Stimulated activated memory B cell treated with anti-CD40 and anti-IgM and Interleukin-4, amounts not matched to agents 10 μg/mL and 1 μg/mL and 100 μg/mL, for 72 hours (primary cell): ENCODE measurements at regions not wholly inside any gene's neighbourhood (a gene's known extent, or its start where the extent isn't known, plus 50 kb on each side); places are given as distances from the start of the nearest gene placed in this dataset.

ENCODE experiments used
- ATAC-seq: fragments of 150-1000 bp; cut with Tn5 transposase; 2 replicates; pipeline ENCODE4 v1.10.0; 2021
- H3K27ac Mint-ChIP-seq: one replicate; pipeline ENCODE4 v1.8.0; 2022; ENCODE audit warnings: mild to moderate bottlenecking, mixed read lengths
- H3K27me3 Mint-ChIP-seq: one replicate; pipeline ENCODE4 v1.8.0; 2022; ENCODE audit warnings: mixed read lengths
- H3K36me3 Mint-ChIP-seq: one replicate; pipeline ENCODE4 v1.8.0; 2022; ENCODE audit warnings: mixed read lengths
- H3K4me1 Mint-ChIP-seq: one replicate; pipeline ENCODE4 v1.8.0; 2022; ENCODE audit warnings: mixed read lengths
- H3K4me3 Mint-ChIP-seq: one replicate; pipeline ENCODE4 v1.8.0; 2022; ENCODE audit warnings: mild to moderate bottlenecking, moderate library complexity, mixed read lengths
- H3K9me3 Mint-ChIP-seq: one replicate; pipeline ENCODE4 v1.8.0; 2022; ENCODE audit warnings: mixed read lengths

DNA sequence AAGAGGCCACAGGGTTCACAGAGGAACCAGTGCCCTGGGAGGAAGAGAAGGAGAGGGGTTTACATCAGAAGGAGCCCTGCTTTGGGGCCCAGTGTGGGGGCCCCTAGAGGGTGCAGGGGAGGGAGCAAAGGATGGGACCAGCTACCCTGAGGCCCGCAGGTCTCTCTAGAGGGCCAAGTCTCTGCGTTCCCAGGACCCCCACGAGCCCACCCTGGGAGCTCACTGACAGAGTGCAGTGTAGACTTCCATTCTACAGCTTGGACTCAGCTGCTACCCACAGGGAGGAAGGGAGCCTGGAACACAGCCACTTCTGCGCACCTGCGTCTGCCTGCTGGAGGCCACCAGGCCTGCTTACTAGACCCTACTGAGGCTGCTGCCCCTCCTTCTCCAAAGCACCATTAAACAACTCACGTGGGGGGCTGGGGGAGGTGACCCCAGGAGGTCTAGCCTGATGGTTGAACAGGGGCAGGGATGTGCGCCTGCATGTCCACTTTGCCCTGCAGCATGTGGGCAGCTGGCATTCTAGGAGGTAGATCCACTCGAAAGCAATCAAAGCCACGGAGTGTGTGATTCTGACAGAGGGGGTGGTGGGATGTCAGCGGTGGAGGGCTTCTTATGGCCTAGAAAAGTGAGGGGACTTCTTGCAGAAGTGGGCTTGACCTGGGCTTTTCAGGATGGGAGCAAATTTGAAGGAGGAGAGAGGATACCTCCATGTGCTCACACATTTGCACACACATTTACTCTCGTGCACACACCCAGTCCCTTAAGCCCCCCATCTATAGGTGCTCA, 90.2 kb downstream of the ZFP36L2 start:
- peaks cover 79% of the 10 kb centered on the region for H3K4me1 Mint-ChIP-seq
- no peak for ATAC-seq
- no peaks in the 10 kb centered on the region for H3K9me3 Mint-ChIP-seq
- H3K27me3 Mint-ChIP-seq = no peaks in the 10 kb centered on the region
- H3K27ac Mint-ChIP-seq = peak overlapping the region; percentile 93
- no peak overlapping the region for H3K4me3 Mint-ChIP-seq
- no peaks in the 10 kb centered on the region for H3K36me3 Mint-ChIP-seq

DNA sequence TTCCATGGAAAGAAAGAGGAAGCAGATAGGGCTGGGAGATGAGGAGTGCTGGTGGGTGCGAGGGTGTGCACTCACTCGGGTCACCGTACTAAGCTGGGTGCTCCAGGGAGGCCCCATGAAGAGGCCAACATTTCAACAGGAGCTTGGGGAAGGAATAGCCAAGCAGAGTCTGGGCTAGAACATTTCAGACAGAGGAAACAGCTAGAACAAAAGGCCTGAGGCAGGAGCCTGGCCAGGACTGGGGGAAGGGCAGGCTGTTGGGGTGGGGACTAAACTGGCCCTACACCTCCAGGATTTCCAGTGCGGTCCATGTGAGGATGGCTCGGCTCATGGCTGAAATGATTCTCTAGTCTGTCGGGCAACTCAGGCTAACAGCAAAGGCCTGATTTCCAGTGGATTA, 90.8 kb downstream of the ZFP36L2 start:
- ATAC-seq = no peak
- Mint-ChIP-seq H3K36me3 (no peaks in the 10 kb centered on the region), H3K4me1 (peaks cover 85% of the 10 kb centered on the region), H3K27me3 (no peaks in the 10 kb centered on the region), H3K27ac (peak overlapping the region; percentile 93), H3K4me3 (no peak overlapping the region), H3K9me3 (no peaks in the 10 kb centered on the region)

DNA sequence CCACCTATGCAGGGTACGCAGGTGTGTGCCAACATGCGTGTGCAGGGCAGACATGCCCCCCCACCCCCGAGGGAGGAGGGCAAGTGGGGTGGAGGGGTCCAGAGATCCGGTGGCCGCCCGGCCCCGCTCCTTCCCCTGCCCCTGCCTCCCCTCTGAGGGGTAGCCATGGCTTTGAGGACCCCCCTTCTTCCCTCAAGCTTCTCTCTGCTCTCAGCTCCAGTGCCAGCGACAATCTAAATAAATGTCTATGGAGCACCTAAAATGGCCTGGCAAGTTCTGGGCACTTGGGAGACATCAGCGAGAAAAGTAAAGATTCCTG, 91.9 kb downstream of the ZFP36L2 start:
- peak overlapping the region; percentile 93 for H3K27ac Mint-ChIP-seq
- ATAC-seq = no peak
- H3K36me3 Mint-ChIP-seq = no peaks in the 10 kb centered on the region
- peak overlapping the region; percentile 27 for H3K4me3 Mint-ChIP-seq
- no peaks in the 10 kb centered on the region for H3K9me3 Mint-ChIP-seq
- H3K27me3 Mint-ChIP-seq = no peaks in the 10 kb centered on the region
- H3K4me1 Mint-ChIP-seq = peaks cover 87% of the 10 kb centered on the region

DNA sequence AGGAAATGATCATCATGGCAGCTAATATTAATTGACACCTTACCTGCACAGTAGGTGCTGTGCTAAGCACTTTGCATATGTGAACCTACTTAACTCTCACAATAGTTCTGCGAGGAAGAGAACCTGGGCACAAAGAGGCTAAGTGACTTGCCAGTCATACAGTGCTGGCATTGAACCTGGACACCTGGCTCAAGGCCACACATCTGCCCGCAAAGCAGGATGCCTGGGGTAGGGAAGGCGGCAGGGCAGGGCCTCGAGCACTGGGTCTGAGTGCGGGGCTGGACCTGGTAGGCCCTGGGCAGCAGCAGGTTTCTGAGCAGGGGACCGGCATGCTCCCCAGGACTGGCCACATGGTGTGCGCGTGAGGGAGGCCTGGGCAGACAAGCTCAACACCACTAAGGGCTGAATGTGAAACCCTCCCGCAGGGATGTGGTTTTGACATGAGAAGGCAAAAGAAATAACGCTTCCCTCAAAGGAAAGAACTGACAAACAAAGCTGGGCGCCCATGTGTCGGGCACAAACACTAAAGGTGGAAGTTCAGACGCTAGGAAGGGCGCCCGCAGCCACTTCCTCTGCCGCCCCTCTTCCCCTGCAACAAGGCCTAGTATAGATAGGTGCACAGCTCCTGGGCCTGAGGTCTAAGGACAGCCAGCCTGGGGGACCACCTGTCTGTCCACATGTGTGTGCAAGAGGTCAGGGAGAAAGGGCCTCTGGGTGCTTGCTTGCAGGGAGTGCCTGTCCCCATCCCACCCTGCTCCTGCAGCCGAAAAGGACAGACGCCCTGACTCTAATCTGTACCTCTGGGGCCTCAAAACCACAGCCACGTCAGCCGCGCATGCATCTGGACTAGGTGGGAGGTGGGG, 92.5 kb downstream of the ZFP36L2 start:
- no peaks in the 10 kb centered on the region for H3K27me3 Mint-ChIP-seq
- H3K36me3 Mint-ChIP-seq = no peaks in the 10 kb centered on the region
- peaks cover 88% of the 10 kb centered on the region for H3K4me1 Mint-ChIP-seq
- ATAC-seq = peak; percentile 80
- H3K4me3 Mint-ChIP-seq = peak overlapping the region; percentile 55
- H3K27ac Mint-ChIP-seq = peak overlapping the region; percentile 93
- H3K9me3 Mint-ChIP-seq = no peaks in the 10 kb centered on the region

DNA sequence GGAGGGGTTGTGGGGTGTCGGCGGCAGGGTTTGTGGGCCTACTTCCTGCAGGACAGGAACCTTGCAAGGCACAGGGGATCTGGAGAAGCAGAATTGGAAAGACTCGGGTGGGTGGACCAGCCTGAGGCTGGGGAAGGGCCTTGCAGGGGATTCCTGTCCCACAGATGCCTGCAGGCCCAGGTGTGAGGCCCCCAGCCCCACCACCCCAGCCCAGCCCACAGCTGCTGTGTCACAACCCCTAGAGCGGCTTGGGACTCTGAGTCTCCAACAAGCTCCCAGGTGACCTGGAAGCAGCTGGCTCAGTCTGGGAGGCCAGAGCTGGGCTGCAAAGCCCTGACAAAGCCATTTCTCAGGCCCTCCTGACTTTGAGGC, 93.1 kb downstream of the ZFP36L2 start:
- H3K36me3 Mint-ChIP-seq = no peaks in the 10 kb centered on the region
- no peaks in the 10 kb centered on the region for H3K9me3 Mint-ChIP-seq
- H3K27me3 Mint-ChIP-seq = no peaks in the 10 kb centered on the region
- no peak overlapping the region for H3K4me3 Mint-ChIP-seq
- ATAC-seq = no peak
- H3K4me1 Mint-ChIP-seq = peaks cover 90% of the 10 kb centered on the region
- peak overlapping the region; percentile 93 for H3K27ac Mint-ChIP-seq

DNA sequence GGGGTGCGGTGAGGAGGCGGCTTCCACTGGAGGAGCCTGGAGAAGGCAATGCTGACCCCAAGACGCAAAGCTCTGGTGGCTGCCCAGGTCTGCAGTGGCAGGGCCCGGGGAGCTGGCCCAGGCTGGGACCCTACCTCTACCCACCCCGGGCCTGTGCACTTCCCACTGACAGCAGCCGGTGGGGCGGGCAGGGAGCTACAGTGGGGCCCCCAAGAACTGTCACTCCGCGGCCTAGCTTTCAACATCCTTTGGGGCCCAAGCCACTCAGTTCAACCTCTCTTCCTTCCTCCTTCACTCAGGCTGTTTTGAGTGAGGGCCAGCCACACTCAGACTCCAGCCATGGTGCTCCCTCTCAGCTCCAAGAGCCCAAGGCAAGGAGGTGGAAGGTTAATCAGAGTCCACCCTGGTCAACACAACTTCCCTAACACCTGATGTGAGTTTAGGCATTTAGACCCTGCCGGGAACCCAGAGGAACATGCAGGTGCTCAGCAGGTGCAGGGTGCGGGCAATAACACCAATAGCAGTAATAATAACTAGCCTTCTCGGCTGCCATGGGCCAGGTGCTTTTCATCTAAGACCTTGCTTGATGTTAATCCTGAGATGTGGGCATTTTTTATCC, 93.6 kb downstream of the ZFP36L2 start:
- Mint-ChIP-seq H3K4me1 (peaks cover 93% of the 10 kb centered on the region), H3K27me3 (no peaks in the 10 kb centered on the region), H3K4me3 (peak overlapping the region; percentile 16), H3K27ac (peak overlapping the region; percentile 93), H3K36me3 (no peaks in the 10 kb centered on the region), H3K9me3 (no peaks in the 10 kb centered on the region)
- ATAC-seq = no peak

DNA sequence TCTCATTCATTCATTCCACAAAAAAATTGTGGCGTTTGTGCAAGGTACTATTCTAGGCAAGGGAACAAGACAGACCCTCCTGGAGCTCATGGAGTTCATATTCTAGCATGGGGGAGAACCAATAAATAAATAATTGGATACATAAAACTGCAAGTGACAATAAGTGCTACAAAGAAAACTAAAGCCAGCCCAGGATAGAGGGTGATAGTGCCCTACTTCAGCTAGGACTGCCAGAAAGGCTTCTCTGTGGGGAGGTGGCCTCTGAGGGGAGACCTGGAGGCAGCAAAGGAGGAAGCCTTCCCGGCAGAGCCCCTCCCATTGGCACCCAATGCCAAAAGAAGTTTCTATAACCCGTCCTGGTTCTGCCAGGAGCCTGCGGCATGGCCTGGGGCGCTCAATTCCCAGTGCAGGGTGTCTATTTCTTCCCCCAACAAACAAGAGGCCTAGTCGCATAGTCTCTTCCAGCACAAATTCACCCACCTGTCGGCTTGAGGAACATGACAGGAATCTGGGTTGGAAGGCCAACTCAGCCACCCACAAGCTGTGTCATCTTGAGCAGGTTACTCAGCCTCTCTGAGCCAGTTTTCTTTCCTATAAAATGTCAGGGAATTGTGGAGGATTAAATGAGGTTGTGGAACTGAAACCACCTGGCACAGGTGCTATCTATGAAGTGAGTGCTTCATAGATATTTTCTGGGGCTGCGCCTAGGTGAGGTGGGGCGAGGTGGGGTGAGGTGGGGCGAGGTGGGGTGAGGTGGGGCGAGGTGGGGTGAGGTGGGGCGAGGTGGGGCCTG, 94.3 kb downstream of the ZFP36L2 start:
- H3K27me3 Mint-ChIP-seq = no peaks in the 10 kb centered on the region
- peak overlapping the region; percentile 43 for H3K4me3 Mint-ChIP-seq
- H3K27ac Mint-ChIP-seq = peak overlapping the region; percentile 93
- H3K4me1 Mint-ChIP-seq = peaks cover 93% of the 10 kb centered on the region
- no peak for ATAC-seq
- no peaks in the 10 kb centered on the region for H3K9me3 Mint-ChIP-seq
- no peaks in the 10 kb centered on the region for H3K36me3 Mint-ChIP-seq

DNA sequence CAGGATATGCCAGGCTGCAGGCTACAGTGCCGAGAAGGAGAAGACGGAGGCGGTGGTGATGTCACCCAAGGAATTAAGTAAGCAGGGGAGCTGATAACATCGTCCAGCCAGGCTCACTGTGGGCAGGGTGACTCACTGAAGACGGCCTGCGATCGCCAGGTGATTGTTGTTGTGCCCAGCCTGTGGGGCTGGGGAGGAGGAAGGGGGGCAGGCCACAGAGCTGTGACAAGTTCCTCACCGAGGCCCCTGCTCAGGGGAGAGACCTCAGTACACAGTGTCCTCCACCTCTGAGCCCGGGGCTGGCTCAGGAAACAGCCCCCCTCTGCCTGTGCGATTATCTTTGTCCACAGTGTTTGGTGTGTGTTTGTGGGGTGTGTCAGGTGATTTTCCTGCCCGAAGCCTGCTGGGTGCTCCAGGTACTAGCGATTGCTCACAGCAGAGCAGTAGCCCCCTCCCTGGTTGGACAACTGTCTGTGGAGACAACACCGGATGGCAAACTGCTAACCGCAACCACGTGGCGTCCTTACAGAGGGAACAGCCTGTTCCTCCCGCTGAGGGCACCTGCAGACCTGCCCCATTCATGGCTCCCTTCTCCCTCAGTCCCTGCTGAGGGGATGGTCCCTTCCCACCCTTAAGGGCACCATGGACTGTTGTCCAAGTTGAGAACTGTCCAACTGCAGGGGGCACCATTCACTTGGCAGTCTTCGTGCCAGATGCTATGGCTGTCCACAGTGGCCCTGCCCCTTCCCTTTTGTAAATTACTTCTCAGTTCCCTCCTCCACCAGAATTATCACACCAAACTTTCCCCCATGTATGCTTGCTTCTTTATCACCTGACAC, 95.1 kb downstream of the ZFP36L2 start:
- peak; percentile 62 for ATAC-seq
- peak overlapping the region; percentile 43 for H3K4me3 Mint-ChIP-seq
- no peaks in the 10 kb centered on the region for H3K9me3 Mint-ChIP-seq
- peaks cover 87% of the 10 kb centered on the region for H3K4me1 Mint-ChIP-seq
- H3K27ac Mint-ChIP-seq = peak overlapping the region; percentile 66
- no peaks in the 10 kb centered on the region for H3K36me3 Mint-ChIP-seq
- H3K27me3 Mint-ChIP-seq = no peaks in the 10 kb centered on the region

DNA sequence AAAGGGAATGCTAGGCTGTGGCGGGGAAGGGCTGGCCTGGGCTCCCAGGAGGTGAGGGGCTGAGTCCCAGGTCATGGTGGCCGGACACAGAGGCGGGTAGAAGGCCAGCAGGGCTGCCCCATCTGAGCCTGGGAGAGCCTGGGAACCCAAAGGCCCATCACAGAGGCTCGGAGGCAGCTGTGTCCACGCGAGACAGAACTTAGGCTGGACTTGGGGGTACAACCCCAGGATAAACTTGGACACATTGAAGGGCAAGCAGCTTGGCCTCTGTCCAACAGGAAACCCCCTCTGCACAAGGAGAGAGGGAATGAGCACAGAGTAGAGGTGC, 95.9 kb downstream of the ZFP36L2 start:
- Mint-ChIP-seq H3K36me3 (no peaks in the 10 kb centered on the region), H3K4me3 (peak overlapping the region; percentile 13), H3K27me3 (no peaks in the 10 kb centered on the region), H3K9me3 (no peaks in the 10 kb centered on the region), H3K4me1 (peaks cover 87% of the 10 kb centered on the region), H3K27ac (peak overlapping the region; percentile 66)
- no peak for ATAC-seq

DNA sequence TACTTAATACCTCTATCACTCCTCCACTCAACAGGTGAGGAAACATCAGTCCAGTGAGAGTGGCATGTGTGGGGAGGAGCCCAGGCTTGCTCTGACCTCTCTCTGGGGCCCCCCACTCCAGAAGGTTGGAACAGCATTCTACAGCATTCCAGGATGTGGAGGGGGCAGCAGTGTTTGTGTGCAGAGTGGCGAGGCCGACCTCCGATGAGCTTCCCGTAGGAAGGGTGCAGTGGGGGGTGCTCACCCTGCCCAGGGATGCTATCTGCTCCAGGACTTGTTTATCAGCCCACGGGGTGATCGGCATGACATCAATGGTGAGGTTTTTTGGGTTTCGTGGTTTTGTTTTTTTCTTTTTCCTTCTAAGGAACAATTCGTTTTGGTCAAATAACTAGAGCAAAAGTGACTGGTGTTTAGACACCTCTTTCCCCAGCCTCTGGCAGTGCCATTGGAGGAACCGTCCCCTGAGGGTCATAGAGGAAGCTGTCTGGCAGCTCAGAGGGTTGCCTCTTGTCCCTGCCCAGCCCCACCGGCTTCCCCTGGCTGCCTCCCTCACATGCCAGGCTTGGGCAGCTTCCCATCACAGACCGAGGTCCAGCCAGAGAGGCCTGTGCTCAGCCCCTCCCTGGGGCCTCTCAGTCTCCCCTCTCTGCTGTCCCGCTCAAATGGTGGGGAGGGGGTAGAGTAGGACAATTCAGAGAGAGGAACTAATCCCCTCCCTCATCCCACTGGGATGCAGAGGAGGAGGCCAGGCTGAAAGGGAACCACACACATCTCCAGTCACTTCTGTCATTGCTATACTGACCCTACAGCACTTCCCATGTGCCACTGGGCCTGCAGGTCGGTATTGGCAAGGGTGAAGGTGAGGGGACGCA, 96.5 kb downstream of the ZFP36L2 start:
- ATAC-seq = peak; percentile 22
- peak overlapping the region; percentile 13 for H3K4me3 Mint-ChIP-seq
- no peaks in the 10 kb centered on the region for H3K27me3 Mint-ChIP-seq
- H3K4me1 Mint-ChIP-seq = peaks cover 89% of the 10 kb centered on the region
- no peaks in the 10 kb centered on the region for H3K9me3 Mint-ChIP-seq
- H3K27ac Mint-ChIP-seq = peak overlapping the region; percentile 66
- no peaks in the 10 kb centered on the region for H3K36me3 Mint-ChIP-seq

DNA sequence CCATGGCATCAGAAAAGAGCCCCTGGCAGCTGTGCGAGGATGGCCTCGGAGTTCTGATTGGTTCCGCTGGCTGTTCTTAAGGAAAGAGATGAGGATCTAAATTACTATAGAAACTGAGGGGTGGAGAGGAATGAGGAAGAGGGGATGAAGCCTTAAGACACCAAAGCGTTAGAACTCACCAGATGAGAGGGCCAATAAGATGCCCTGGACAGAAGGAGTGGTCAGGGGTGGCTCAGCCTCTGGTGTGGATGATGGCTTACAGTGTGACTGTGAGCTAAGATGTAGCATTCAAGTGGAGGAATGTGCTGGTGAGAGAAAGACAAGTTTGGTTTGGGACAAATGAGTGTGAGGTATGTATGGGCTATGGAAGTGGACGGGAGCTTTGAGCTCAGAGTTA, 97.8 kb downstream of the ZFP36L2 start:
- Mint-ChIP-seq H3K9me3 (no peaks in the 10 kb centered on the region), H3K4me3 (no peak overlapping the region), H3K27ac (peak overlapping the region; percentile 66), H3K36me3 (no peaks in the 10 kb centered on the region), H3K27me3 (no peaks in the 10 kb centered on the region), H3K4me1 (peaks cover 90% of the 10 kb centered on the region)
- no peak for ATAC-seq

DNA sequence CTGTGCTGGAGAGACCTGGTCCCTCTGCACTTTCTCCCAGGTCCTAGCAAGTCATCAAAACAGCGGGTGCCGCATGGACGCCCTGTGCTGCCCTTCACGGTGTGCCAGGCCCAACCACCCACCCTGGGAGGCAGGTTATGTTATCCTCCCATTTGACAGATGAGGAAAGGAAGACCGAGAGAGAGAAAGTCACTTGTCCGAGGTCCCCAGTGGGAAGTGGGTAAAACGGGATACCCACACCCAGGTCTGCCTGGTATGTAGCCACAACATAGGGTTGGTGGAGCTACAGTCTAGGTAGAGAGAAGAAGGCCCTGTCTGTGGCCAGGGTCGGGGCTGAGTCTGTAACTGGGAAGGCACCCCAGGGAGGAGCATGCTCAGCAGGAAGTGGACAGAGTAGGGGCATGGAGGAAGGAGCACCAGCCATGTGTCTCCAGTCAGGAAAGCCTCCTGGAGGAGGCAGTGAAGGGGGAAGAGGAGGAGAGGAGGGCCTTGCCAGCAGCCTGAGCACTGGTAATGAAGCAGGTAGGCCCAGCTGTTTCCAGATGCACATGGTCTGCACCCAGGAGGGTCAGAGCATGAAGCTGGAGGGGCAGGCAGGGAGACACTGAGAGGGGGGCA, 98.4 kb downstream of the ZFP36L2 start:
- H3K27ac Mint-ChIP-seq = peak overlapping the region; percentile 66
- H3K4me1 Mint-ChIP-seq = peaks cover 85% of the 10 kb centered on the region
- ATAC-seq = no peak
- H3K36me3 Mint-ChIP-seq = no peaks in the 10 kb centered on the region
- H3K27me3 Mint-ChIP-seq = no peaks in the 10 kb centered on the region
- H3K9me3 Mint-ChIP-seq = no peaks in the 10 kb centered on the region
- H3K4me3 Mint-ChIP-seq = no peak overlapping the region

DNA sequence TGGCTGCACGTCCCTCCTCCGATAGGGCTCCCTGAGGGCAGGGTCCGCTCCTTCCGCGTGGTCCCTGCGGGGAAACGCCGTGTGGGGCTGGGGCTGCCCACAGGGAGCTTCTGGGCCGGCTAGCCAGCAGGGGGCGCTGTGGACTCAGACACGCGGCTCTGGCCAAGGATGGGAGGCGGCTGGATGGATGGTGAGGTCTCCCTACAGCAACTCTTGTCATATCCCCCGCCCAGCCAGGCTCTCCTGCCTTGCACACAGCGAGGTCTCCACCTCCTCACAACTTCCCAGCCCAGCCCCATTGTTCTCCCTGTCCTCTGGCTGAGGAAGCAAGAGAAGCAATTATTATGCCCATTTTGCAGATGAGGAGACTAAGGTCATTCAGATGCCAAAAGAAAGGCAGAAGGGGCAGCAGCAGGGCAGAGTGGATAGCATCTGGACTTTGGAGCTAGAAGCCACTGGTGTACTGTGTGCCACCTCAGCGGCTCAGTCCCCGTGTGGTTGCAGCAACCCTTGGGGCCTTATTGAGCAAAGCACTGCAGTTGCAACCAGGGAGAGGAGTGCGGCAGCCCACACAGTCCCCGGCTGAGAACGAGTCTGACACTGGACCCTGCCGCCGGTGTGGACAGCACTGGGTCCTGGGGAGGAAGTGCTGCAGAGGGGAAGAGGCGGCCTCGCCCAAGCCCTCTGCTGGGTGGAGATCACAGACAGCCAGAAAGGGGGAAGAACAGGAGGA, 99.0 kb downstream of the ZFP36L2 start:
- H3K27me3 Mint-ChIP-seq = no peaks in the 10 kb centered on the region
- peak overlapping the region; percentile 66 for H3K27ac Mint-ChIP-seq
- H3K4me1 Mint-ChIP-seq = peaks cover 81% of the 10 kb centered on the region
- H3K4me3 Mint-ChIP-seq = no peak overlapping the region
- H3K36me3 Mint-ChIP-seq = no peaks in the 10 kb centered on the region
- H3K9me3 Mint-ChIP-seq = no peaks in the 10 kb centered on the region
- peak; percentile 34 for ATAC-seq
